ENCODE measurements at regions not wholly inside any gene's neighbourhood (a gene's known extent, or its start where the extent isn't known, plus 50 kb on each side); places are given as distances from the start of the nearest gene placed in this dataset.

DNA sequence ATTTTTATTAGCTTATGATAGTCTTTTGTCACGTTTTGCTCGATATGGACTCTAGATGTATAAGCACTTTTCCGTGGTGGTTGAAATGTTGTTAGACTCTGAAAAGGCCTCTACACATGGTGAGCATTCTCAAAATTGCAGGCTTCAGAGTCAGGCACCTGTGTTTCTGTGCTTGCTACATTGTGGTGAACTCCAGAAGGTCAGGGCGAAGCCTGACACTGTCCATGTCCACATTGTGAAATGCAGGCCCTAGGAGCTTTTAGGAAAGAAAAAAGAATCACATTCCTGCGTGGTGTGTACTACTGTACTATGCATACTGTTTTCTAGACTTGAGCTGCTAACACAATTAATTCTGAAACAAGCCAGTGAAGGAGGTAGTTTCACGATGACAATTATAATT is 86.3 kb downstream of the HS3ST1 start (continued):
- TF ChIP-seq TAF7 (optimal IDR thresholded peaks at IDR 0.05; ENCODE audit: borderline replicate concordance, low read depth, low read length), result no peak
- TF ChIP-seq CEBPB (IDR thresholded peaks at IDR 0.05; ENCODE audit: low read depth, low read length), result no peak
- TF ChIP-seq KDM4A (IDR thresholded peaks at IDR 0.05; ENCODE audit: low read depth, low read length, severe bottlenecking), result no peak
- TF ChIP-seq GABPA (IDR thresholded peaks at IDR 0.05; ENCODE audit: borderline replicate concordance, insufficient read depth, low read length), result no peak
- TF ChIP-seq JUND (IDR thresholded peaks at IDR 0.05; ENCODE audit: low read length), result no peak
- TF ChIP-seq FOSL1 (IDR thresholded peaks at IDR 0.05; ENCODE audit: insufficient read depth, low read depth, low read length), result no peak
- no peak for TF ChIP-seq HDAC6 (IDR thresholded peaks at IDR 0.05; ENCODE audit: low read depth, low read length)

Measured in H1 (cell line).